Activated effector memory CD4-positive, alpha-beta T cell treated with anti-CD3 and anti-CD28 coated beads, Interleukin-2, amount 50 U/mL, for 16 hours (primary cell): ENCODE measurements at regions not wholly inside any gene's neighbourhood (a gene's known extent, or its start where the extent isn't known, plus 50 kb on each side); places are given as distances from the start of the nearest gene placed in this dataset.

Experiments
- DNase-seq: peaks from one replicate; pipeline ENCODE4 v3.0.0-alpha.2; 2020

DNA sequence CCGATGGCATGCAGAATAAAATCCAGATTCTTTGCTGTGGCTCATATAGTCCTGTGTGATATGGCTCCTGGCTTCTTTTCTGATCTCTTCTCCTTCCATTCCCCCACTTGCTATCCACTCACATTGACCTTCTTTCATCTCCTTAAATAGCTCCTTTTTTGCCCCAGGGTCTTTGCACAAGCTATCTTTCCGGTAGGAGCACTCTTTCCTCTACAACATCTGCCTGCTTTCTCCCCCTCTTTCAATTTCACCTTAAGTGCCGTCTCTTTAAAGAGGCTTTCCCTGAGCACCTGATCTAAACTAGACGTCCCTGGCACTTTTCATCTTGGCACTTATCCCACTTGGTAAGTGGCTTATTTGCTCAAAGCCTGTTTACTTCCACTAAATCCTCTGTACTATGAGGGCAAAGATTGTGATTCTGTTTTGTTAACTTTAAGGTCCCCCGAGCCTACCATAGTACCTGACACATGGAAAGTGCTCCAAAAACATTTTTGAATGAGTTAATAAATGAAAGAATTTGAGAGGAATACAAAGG is 323.3 kb upstream of the TLE3 start:
- no peak for DNase-seq

DNA sequence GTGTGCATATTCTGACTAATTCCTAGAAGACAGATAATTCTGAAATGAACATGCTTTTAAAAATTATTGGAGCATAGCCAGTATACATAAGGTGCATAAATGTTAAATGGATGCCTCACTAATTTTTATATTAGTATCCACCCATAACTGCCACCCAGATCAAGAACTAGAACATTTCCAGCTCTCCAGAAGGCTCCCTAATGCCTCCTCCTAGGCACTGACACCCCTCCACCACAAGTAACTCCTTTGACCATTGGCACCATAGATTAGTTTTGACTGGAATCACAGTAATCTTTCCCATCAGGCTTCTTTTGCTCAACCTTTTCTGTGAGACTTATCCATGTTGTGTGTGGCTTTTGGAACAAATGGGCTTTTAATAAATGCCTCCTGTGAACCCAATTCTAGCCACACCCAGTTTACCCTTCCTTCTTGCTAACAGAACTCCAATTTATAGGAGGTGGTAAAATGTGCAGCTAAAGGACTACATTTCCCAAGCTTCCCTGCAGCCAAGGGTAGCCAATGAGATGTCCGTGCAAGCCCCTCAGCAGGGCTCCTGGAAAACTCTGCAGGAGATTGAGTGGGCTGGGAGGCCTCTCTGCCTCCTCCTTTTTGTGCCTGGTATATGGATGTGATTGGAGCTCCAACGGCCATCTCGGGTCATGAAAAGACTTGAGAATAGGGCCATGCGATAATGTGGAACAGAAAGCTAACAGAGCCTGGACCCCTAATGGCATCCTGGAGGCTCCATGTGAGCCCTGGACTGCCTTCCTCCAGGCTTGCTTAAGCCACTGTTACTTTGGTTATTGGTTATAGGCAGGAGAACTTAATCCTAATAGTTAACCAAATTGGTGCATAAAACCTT is 322.6 kb upstream of the TLE3 start:
- DNase-seq = no peak

DNA sequence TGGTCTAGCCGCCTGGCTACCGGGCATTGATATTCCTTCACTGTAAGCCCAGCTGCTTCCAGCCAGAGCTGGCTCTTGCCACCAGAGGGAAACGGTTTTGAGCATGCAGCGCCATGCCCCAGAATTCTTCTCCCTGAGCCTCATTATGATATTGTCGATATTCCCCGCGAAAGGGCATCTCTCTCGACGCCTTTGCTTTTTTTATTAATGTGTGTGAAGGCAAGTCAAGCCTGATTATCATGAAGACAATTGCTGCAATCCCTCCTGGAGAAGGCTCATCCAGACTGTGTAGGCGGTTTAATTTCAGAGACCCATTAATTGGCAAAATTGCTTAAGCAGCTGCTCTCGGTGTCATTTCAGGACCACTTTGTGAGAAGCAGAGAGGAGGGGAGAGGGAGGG is 321.2 kb upstream of the TLE3 start:
- no peak for DNase-seq

DNA sequence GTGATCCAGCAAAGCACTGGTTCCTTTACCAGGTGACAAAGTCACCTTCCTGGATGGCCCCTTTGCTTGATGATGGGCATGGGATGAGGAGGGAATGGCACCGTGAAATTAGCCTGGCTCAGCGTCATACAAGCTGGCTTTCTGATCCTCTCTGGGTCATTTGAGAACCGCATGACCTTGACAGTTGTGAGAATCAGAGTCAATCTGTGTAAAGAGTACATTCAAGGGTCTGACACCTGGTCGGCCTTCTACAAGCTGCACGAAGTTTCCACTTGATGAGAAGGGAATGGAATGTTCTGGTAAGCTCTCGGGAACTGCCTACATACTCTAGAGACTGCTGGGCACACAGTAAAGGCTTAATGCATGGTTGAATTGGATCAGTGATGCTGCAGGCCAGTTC is 319.8 kb upstream of the TLE3 start:
- DNase-seq = no peak

DNA sequence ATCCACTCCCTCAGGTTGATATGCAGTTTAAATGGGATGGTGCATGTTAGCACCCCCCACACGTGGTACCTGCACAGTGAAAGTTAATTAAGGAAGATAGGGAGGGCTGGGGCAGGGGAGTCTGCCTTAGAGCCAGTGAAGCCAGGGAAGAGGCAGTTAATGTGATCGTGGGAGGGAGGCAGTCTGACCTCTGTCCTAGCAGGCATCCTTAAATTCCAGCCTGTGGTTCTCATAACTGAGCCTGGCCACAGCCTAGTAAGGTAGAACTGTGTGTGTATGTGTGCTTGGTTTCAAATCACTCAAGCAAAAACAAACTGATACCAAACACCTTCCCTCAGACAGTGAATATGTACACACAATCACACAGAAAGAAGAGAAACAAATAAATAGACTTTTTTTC is 319.1 kb upstream of the TLE3 start:
- DNase-seq = no peak

DNA sequence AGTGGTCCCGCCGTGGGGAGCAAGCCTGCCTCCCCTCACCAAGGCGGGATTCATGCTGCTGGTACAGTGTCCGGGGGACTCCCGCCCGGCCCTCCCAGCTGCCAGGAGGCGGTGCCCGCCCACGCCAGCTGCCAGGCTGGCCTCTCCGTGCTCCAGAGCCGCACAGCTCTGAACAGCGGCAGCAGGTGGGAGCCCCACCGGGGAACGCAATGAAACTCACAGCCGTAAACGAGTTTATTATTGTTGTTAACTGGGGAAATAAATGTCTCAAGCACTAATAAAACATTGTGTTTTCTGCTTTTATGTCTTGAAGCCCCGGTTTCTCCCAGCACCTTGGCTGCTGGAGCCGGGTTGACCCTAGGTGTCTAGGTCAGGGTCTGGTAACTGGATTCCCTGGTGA is 317.7 kb upstream of the TLE3 start:
- no peak for DNase-seq

DNA sequence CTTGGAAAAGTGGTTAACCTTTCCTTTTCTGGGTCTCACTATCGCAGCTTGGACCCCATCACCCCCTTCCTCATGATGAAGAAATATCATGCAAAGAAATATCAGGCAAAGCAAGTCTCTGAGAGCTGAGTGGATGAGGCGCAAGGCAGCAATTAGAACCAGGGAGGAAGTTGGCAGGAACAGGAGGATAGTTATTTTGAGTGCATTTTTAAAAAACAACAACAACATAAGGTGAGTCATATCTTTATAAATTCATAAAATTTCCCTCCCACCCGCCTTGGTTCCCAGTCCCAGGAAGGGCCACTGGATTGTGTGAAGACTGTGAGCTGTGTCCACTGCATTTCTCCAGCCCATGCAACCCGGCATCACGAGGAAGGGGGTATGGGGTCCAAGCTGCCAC is 316.9 kb upstream of the TLE3 start:
- no peak for DNase-seq

DNA sequence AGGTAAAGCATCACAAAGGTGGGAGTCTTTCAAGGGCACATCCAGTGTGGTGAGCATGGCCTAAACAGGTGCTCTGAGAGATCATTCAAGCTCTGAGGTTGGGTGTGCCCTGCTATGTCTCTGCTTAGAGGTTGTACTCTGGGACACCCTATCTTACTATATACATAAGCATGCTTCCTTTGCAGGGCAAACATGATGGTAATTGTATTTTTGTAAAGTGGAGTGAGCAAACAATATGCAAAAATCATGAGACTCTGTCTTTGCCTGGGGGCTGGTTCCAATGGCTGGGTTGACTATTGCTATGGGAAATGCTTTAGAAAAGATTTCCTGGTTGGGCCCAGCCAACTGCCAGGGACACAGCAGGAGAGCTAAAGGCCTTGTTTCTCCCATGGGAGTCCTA is 315.1 kb upstream of the TLE3 start:
- no peak for DNase-seq

DNA sequence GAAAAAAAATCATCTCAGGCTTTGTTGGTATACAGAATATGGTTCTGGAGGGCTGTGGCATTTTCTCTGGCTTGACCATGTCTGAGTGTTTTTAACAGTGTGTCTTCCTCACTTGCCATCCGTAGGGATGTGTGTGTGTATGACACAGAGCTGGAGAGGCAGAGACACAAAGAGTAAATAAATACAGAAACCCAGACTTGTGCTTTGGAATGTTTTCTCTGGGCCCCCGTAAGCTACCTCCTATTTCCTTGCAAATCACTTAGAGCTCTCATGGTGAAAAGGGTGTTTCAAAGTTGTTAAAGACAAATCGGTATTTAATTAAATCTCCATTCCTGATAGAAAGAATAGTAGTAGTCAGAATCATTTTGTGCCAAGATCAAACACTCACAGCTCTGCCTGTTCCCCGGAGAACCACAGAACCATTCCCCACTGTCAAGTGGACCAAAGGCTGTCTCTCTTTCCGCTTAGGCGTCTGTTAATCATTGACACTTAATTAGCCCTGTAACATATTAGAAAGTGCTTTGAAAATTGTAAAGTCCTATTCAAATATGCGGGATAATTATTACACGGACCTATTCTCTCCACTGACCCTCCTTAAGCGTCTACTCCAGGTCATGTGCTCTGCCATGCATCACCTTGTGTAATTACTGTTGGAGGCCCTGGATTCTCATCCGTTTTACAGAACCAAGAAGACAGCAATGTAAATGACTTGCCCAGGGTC is 313.6 kb upstream of the TLE3 start:
- no peak for DNase-seq

DNA sequence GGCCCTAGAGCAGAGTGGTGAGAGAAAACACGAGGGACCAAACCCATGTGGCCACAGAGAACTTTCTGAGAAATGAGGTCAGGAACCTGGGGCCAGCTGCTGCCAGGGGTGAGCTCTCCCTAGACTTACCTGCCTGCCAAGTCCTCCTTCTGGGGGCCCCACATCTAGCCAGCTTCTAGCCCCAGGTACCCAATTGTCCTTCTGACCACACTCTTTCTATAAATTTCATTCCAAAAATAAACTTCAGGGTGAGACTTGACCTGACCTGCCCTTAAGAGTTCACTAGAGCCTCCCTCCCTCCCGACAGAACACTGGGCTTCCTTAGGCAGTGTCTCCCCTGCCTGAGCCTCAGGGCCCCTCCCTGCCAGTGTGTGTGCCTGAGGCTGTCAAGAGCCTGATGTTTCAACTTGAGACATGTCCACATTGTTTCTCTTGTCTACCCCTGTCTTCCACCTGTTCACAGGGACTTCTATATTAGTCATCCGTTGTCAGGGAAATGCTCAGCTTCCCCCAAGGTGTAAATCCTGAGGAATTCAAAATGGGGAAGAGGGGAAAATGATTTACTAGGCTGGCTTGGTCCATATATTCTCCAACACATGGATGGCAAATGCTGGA is 312.8 kb upstream of the TLE3 start:
- DNase-seq = no peak

DNA sequence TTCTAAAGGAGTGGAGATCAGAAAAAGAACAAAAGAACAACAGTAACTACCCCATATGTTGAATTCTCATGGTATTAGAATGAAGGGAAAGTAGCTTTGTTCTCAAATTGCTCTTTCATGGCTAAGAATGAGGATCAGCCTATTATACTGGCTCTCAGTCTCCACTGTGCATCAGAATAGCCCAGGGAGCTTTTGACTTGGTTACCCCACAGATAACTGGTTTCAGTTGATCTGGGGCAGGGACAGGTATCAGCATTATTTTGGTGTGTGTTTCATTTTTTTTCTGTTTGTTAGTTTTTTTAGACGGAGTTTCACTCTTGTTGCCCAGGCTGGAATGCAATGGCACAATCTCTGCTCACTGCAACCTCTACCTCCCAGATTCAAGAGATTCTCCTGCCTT is 311.7 kb upstream of the TLE3 start:
- DNase-seq = no peak

DNA sequence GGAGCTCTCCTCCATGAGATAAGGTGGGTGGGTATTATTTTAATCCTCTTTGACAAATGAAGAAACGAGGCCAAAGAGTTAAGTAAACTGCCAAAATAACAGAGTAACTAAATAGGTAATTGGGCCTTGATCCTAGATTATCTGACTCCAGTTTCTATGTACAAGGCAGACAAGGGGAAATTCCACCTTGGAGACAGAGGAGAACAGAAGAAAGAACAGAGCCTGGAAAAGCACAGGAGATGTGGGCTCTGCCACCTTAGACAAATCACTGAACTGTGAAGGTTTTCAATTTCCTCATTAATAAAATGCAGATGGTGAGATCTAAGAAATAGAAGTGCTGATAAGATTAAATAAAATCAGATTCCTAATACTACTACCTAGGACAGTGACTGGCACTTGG is 310.2 kb upstream of the TLE3 start:
- no peak for DNase-seq

DNA sequence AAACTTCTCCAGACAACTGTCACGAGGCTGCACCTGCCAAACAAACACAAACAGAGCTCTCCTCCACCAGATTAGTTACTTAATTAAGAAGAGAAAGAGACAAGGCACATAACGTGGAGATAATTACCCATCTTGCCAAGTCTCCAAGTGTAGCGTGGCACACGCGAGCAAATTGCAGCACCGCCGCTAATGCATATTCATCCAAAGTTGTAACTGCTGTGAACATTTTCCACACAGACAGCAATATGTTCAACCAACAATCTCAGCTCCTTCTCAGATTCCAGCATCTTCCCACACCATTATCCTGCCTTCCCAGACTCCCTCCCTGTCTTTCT is 309.6 kb upstream of the TLE3 start:
- DNase-seq = no peak

DNA sequence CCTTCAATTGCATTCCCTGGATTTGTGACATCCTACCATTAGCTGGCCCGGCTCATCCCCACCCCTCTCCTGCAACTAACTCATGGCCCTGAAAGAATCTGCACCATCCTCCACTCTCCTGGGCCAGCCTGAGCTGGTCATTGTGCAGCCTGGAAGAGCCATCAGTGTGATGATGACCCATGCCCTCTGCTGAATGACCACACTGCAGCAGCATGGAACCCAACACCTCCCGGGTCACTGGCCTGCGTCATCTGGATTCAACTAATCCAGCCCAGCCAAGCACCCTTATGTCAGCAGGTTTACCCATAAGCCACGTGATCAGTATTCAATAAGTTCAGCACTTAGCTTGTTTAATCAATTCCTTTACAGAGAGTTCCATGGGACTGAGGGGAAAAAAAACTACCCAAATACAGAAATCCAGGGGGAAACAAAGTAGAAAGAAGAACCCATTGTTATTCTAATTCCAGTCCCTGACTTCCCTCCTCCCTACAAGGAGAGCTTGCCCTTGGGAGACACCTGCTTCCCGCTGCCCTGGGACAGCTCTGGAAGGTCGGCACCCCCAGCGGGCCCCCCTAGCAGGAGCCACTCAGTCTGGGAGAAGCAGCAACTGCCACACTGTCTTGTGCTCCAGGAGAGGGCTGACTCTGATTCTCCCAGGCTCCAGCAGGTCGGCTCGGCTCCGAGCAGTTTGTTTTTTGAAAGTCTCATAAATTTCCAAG is 309.1 kb upstream of the TLE3 start:
- no peak for DNase-seq

DNA sequence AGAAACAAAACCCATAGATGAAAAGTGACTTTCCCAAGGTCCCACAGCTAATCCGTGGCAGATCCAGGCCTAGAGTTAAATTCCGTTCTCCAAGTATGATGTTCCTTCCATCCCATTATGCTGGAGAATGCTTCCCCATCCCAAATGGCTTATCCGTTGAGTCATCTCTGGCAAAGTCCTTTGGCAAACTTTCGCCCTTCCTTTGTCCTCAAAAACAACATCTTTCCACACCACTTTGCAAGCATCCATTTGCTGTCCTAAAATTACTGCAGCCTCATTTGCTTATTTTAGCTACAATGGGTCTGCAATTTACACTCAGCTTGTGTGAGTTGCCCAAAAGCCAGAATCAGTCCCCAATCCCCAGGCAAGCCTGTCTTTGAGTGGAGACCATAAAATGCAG is 304.0 kb upstream of the TLE3 start:
- no peak for DNase-seq

DNA sequence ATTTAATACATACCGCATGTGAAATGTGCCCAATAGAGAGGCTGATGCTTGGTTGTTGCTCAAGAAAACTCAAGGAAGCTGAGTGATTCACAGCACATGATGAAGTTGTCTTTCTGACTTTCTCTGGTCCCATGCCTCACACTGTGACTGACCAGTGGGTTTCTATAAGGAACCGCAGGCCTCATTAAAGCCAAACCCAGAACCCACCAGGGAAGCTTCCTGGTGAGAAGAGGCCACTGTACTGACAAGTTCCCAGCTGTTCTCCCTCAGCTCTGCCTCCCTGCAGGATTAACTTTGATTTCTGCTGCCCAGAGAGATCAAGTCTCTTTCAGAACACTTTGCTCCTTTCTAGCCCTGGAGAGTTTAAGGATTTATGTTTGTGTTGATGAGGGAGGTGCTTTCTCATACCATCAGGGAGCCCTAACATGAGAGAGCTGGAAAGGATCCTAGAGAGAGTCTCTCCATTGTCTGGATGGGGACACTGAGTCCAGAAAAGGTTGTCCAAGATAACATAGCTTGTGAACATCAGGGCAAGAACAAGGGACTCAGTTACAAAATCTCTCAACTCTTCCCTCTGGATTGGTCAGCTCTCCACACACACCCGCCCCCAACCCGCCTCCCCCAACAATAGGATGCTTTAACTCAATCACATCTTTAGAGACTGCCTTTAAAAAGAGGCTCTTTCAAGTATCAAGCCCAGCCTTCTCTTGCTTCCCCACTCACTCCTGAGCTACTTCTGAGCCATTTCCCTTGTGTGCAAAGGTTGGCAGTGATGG is 303.2 kb upstream of the TLE3 start:
- DNase-seq = no peak

DNA sequence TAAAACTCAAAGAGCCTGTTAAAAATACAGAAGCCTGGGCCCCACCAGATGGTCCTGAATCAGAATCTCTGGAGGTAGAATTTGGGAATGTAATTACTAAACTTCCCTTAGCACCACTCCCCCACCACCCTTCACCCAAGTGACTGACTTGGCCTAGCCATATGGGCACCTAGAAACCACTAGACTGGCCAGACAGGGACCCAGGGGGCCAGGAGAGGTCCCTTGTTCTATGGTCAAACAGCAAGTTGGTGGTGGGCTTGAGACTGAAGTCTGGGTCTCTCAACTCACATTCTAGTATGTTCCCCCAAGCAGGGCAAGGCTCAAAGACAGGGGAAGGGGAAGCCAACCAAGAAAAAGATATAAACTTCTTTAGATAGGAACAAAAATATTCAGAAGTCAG is 301.5 kb upstream of the TLE3 start:
- DNase-seq = no peak

DNA sequence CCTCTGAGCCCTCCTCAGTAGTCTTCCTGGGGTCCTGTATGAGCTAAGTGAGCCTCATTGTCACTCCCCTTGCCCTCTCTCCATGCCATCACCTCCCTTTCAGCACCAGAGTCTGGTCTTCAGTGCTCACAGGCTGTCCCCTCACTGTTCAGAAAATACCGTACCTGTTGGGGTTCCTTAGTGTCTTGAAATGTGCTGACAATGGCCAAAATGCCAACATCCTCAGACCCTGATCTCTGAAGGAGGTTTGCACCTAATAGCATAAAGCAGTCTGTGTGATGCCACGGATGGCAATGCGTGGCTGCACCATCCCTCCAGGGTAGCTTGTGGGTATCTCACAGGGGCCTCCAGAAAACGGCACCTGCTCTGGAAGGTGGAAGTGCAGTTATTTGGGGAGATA is 301.0 kb upstream of the TLE3 start:
- DNase-seq = no peak

DNA sequence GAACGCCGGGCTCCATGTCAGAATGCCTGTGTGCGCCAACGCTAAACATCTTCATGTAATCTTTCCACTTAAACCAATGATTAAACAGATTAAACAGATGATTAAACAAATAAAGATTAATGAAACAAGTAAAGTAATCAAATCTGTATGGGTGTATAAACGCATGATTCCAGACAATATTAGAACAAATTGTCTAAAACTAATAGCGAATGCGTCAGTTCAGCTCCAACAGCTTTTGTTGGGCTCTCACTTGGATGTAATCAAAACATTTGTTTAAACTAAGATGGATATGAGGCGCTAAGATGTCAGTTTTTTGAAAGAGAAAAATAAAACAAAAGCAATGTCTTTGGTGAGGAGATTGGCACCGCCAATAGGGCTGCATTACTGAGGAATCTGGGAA is 299.1 kb upstream of the TLE3 start:
- no peak for DNase-seq

DNA sequence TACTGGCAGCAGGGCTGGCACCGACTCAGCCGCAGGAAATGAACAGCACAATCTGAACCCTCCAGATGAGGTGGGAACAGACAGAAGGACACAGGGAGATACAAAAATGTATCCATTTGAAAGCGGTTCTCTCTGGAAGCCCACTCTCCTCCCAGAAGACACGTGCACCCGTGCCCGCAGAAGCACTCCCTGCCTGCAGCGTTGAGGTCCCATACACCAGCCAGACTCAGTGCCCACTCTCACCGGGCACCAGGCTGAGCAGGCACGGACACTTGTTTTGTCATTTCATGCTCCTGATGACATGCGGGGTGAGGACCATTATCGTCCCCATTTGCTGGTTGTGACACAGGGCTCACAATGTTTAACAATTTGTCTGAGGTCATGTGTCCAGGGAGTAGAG is 297.4 kb upstream of the TLE3 start:
- DNase-seq = no peak

DNA sequence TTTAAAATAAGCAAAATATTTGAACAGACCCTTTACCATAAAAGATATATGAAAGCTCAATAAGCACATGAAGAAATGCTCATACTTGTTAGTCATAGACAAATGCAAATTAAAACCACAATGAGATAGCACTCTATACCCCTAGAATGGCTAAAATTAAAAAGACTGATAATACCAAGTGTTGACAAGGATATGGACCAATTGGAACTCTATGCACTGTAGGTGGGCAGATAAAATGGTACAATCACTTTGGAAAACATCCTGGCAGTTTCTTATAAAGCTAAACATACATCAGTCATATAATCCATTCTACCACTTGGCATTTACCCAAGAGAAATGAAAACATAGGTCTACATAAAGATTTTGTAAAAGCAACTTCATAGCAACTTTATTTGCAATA is 293.0 kb upstream of the TLE3 start:
- no peak for DNase-seq

DNA sequence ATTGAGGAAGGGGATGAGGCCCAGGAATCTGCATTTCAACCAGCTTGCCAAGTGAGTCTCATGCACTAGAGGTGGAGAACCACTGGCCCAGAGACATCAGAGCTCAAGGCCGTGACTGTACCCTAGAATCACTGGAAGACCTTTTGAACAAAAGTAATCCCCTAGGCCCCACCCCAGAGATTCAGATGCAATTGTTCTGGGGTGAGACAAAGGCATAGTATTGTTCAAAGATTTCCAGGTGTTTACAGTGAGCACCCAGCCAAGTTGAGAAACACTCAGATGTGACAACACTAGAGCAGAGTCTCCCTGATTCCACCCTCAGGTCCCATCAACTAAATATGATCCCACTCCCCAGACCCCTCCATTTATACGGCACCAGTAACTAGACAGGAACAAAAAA is 290.3 kb upstream of the TLE3 start:
- no peak for DNase-seq

DNA sequence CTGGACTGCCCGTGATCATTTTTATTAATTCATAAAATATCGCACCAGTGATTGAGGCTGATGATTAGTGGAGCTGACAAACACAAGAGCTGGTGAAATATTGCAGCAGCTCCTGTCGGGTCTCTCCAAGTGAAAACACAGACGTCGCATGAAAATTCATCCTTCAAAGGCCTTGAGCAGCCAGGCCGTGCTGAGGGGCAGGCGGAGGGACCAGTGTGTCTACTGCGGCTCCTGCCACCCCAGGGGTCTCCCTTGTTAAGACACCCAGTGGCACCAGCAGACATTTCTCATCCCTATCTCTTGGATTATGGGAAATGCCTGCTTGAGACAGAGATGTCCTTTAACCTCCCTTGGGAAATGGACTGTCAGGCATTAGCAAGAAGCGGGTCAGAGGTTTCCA is 289.4 kb upstream of the TLE3 start:
- no peak for DNase-seq
